NCI-H2081 (cell line): ENCODE measurements at regions not wholly inside any gene's neighbourhood (a gene's known extent, or its start where the extent isn't known, plus 50 kb on each side); places are given as distances from the start of the nearest gene placed in this dataset.

Source experiments
- DNase-seq, 2 experiments: peaks; one replicate each; lab custom pipeline; 2025; lab: John Stamatoyannopoulos, UW

- no peak for DNase-seq
Measured at GRCh38 chr5:173719731-173720082, 103.3 kb upstream of the BOD1 start.

GRCh38 chr5:173720286-173720952, 104.0 kb upstream of the BOD1 start:
- no peak for DNase-seq

GRCh38 chr5:173720953-173721600, 104.6 kb upstream of the BOD1 start:
- DNase-seq, result no peak

GRCh38 chr5:173721601-173722232, 105.3 kb upstream of the BOD1 start:
- DNase-seq, result no peak

GRCh38 chr5:173726846-173727557, 110.6 kb upstream of the BOD1 start:
- no peak for DNase-seq

GRCh38 chr5:173727839-173728778, 111.7 kb upstream of the BOD1 start:
- DNase-seq, result no peak

- no peak for DNase-seq
Measured at GRCh38 chr5:173729079-173729765, 112.8 kb upstream of the BOD1 start.

GRCh38 chr5:173730632-173731298, 114.3 kb upstream of the BOD1 start:
- DNase-seq, result no peak

- DNase-seq, result no peak
Measured at GRCh38 chr5:173733021-173733420, 116.6 kb upstream of the BOD1 start.

GRCh38 chr5:173733425-173733824, 117.0 kb upstream of the BOD1 start:
- DNase-seq, result no peak

GRCh38 chr5:173733831-173734501, 117.5 kb upstream of the BOD1 start:
- no peak for DNase-seq

GRCh38 chr5:173734716-173735115, 118.3 kb upstream of the BOD1 start:
- no peak for DNase-seq

- no peak for DNase-seq
Measured at GRCh38 chr5:173735184-173735583, 118.7 kb upstream of the BOD1 start.

GRCh38 chr5:173735691-173736090, 119.2 kb upstream of the BOD1 start:
- DNase-seq, result no peak

- no peak for DNase-seq
Measured at GRCh38 chr5:173736374-173736773, 119.9 kb upstream of the BOD1 start.

- DNase-seq, result no peak
Measured at GRCh38 chr5:173736923-173737412, 120.5 kb upstream of the BOD1 start.

- no peak for DNase-seq
Measured at GRCh38 chr5:173739741-173740140, 123.3 kb upstream of the BOD1 start.

GRCh38 chr5:173740400-173740799, 124.0 kb upstream of the BOD1 start:
- no peak for DNase-seq

- DNase-seq, result no peak
Measured at GRCh38 chr5:173741087-173741486, 124.6 kb upstream of the BOD1 start.
